Activated effector memory CD4-positive, alpha-beta T cell treated with anti-CD3 and anti-CD28 coated beads, Interleukin-2, amount 50 U/mL, for 16 hours (primary cell): ENCODE measurements at regions not wholly inside any gene's neighbourhood (a gene's known extent, or its start where the extent isn't known, plus 50 kb on each side); places are given as distances from the start of the nearest gene placed in this dataset.
A peak's percentile ranks its signal among the peaks of the same experiment; 100 is the strongest.
"Not testable (repeated sequence)": the region's sequence is repeated elsewhere in the genome, so short reads cannot be mapped to it uniquely, and the experiment has no call there.

ENCODE experiments used
- DNase-seq: peaks from one replicate; pipeline ENCODE4 v3.0.0-alpha.2; 2020

GRCh38 chr21:23955135-23955843 is 1652.0 kb downstream of the MRPL39 start:
- no peak for DNase-seq

GRCh38 chr21:23952269-23952668 is 1655.0 kb downstream of the MRPL39 start:
- DNase-seq: no peak

GRCh38 chr21:23951251-23951650 is 1656.0 kb downstream of the MRPL39 start:
- no peak for DNase-seq

- DNase-seq: no peak
These were observed 1656.9 kb downstream of the MRPL39 start for GRCh38 chr21:23950344-23950743.

GRCh38 chr21:23949493-23949892 is 1657.8 kb downstream of the MRPL39 start:
- no peak for DNase-seq

GRCh38 chr21:23939369-23940065 is 1667.8 kb downstream of the MRPL39 start:
- no peak for DNase-seq

- no peak for DNase-seq
These were observed 1670.3 kb downstream of the MRPL39 start for GRCh38 chr21:23936991-23937390.

- DNase-seq: no peak
These were observed 1671.1 kb downstream of the MRPL39 start for GRCh38 chr21:23936224-23936623.

GRCh38 chr21:23930565-23930964 is 1676.7 kb downstream of the MRPL39 start:
- no peak for DNase-seq

GRCh38 chr21:23926430-23926829 is 1680.9 kb downstream of the MRPL39 start:
- not testable (repeated sequence) for DNase-seq

GRCh38 chr21:23921670-23922418 is 1685.4 kb downstream of the MRPL39 start:
- DNase-seq: no peak

GRCh38 chr21:23900727-23901126 is 1706.6 kb downstream of the MRPL39 start:
- DNase-seq: no peak

- no peak for DNase-seq
These were observed 1707.7 kb downstream of the MRPL39 start for GRCh38 chr21:23899561-23899960.

- DNase-seq: no peak
These were observed 1716.6 kb downstream of the MRPL39 start for GRCh38 chr21:23890652-23891051.

- peak; percentile 71 for DNase-seq
These were observed 1719.5 kb downstream of the MRPL39 start for GRCh38 chr21:23887725-23888306.

GRCh38 chr21:23886828-23887724 is 1720.2 kb downstream of the MRPL39 start:
- no peak for DNase-seq

GRCh38 chr21:23881783-23882182 is 1725.5 kb downstream of the MRPL39 start:
- no peak for DNase-seq

GRCh38 chr21:23876925-23877558 is 1730.2 kb downstream of the MRPL39 start:
- no peak for DNase-seq

GRCh38 chr21:23874271-23874670 is 1733.0 kb downstream of the MRPL39 start:
- no peak for DNase-seq

GRCh38 chr21:23861911-23862504 is 1745.3 kb downstream of the MRPL39 start:
- DNase-seq: no peak

GRCh38 chr21:23858878-23859277 is 1748.4 kb downstream of the MRPL39 start:
- DNase-seq: no peak
